ENCODE measurements at regions not wholly inside any gene's neighbourhood (a gene's known extent, or its start where the extent isn't known, plus 50 kb on each side); places are given as distances from the start of the nearest gene placed in this dataset.

DNA sequence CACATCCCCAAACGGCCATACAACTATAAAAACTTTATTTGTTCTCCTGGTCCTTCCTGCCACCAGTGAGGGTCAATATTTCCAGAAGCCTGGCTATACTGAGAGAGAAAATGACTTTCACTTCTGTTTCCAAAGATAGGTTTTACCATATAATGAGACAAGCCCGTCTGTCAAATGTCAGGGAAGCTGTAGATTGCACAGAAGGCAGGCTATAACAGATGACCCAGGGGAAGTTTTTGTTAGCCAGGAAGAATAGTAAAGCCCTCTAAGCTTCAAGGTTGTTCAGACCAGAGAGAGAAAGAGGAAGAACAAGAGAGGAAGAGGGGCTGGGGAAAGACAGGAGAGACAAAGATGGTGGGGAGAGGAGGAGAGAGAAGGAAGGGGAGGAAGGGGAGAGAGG is 217.5 kb downstream of the GBA3 start:
- Mint-ChIP-seq H3K36me3 (no peaks in the 10 kb centered on the region), H3K4me1 (no peaks in the 10 kb centered on the region), H3K27ac (no peak overlapping the region), H3K4me3 (no peak overlapping the region), H3K27me3 (ENCODE audit: low read depth) (peaks cover 13% of the 10 kb centered on the region), H3K9me3 (no peaks in the 10 kb centered on the region)
- DNase-seq (ENCODE audit: low spot score in 2 of 2, unreplicated experiment in 2 of 2), result no peak
- no peak for TF ChIP-seq CTCF (IDR thresholded peaks at IDR 0.05; ENCODE audit: unreplicated experiment)

GRCh38 chr4:22906045-22906444 is 213.3 kb downstream of the GBA3 start:
- H3K27me3 Mint-ChIP-seq (ENCODE audit: low read depth), result no peaks in the 10 kb centered on the region
- H3K9me3 Mint-ChIP-seq, result no peaks in the 10 kb centered on the region
- no peak overlapping the region for H3K4me3 Mint-ChIP-seq
- no peak for TF ChIP-seq CTCF (IDR thresholded peaks at IDR 0.05; ENCODE audit: unreplicated experiment)
- H3K36me3 Mint-ChIP-seq, result no peaks in the 10 kb centered on the region
- no peak for DNase-seq (ENCODE audit: low spot score in 2 of 2, unreplicated experiment in 2 of 2)
- H3K27ac Mint-ChIP-seq, result no peak overlapping the region
- H3K4me1 Mint-ChIP-seq, result no peaks in the 10 kb centered on the region

- peaks cover 2% of the 10 kb centered on the region for H3K27me3 Mint-ChIP-seq (ENCODE audit: low read depth)
- H3K27ac Mint-ChIP-seq, result no peak overlapping the region
- H3K4me3 Mint-ChIP-seq, result no peak overlapping the region
- no peak for DNase-seq (ENCODE audit: low spot score in 2 of 2, unreplicated experiment in 2 of 2)
- H3K9me3 Mint-ChIP-seq, result no peaks in the 10 kb centered on the region
- no peak for TF ChIP-seq CTCF (IDR thresholded peaks at IDR 0.05; ENCODE audit: unreplicated experiment)
- no peaks in the 10 kb centered on the region for H3K4me1 Mint-ChIP-seq
- no peaks in the 10 kb centered on the region for H3K36me3 Mint-ChIP-seq
These were observed 211.2 kb downstream of the GBA3 start for GRCh38 chr4:22903913-22904312.

DNA sequence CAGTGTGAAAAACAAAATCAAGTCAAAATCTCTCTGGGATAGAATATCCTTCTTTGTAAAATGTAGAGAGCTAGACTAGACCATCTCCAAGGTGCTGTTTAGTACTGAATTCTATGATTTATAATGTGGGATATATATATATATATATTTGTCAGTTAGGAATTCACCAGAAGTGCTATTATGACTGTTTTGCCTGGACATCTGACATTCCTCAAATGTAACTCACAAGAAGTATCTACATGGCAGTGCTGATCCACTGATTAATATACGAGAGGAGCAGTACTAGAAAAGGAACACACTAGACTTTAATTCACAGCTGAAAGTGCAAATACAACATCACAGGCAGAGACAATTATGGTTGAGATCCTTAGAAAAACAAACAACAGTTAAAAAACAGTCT is 208.9 kb downstream of the GBA3 start:
- Mint-ChIP-seq H3K27me3 (ENCODE audit: low read depth) (peaks cover 10% of the 10 kb centered on the region), H3K9me3 (no peaks in the 10 kb centered on the region), H3K27ac (no peak overlapping the region), H3K36me3 (no peaks in the 10 kb centered on the region), H3K4me3 (no peak overlapping the region), H3K4me1 (no peaks in the 10 kb centered on the region)
- no peak for TF ChIP-seq CTCF (IDR thresholded peaks at IDR 0.05; ENCODE audit: unreplicated experiment)
- DNase-seq (ENCODE audit: low spot score in 2 of 2, unreplicated experiment in 2 of 2), result no peak

DNA sequence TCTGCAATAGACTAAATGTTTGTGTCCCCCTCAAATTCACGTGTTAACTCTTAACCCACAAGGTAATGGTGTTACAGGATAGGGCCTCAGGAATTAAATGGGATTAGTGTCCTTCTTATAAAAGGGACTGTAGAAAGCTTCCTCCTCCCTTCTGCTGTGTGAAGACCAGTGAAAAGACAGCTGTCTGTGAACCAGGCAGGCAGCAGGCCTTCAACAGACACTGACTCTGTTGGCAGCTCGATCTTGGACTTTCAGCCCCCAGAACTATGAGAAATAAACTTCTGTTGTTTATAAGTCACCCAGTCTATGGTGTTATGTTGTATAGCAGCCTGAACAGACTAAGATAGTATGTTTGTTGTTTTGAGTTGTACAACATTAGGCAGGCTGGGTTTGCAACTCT is 208.1 kb downstream of the GBA3 start:
- H3K36me3 Mint-ChIP-seq, result no peaks in the 10 kb centered on the region
- H3K4me1 Mint-ChIP-seq, result no peaks in the 10 kb centered on the region
- no peak for TF ChIP-seq CTCF (IDR thresholded peaks at IDR 0.05; ENCODE audit: unreplicated experiment)
- no peaks in the 10 kb centered on the region for H3K9me3 Mint-ChIP-seq
- no peak for DNase-seq (ENCODE audit: low spot score in 2 of 2, unreplicated experiment in 2 of 2)
- peaks cover 13% of the 10 kb centered on the region for H3K27me3 Mint-ChIP-seq (ENCODE audit: low read depth)
- no peak overlapping the region for H3K4me3 Mint-ChIP-seq
- H3K27ac Mint-ChIP-seq, result no peak overlapping the region

DNA sequence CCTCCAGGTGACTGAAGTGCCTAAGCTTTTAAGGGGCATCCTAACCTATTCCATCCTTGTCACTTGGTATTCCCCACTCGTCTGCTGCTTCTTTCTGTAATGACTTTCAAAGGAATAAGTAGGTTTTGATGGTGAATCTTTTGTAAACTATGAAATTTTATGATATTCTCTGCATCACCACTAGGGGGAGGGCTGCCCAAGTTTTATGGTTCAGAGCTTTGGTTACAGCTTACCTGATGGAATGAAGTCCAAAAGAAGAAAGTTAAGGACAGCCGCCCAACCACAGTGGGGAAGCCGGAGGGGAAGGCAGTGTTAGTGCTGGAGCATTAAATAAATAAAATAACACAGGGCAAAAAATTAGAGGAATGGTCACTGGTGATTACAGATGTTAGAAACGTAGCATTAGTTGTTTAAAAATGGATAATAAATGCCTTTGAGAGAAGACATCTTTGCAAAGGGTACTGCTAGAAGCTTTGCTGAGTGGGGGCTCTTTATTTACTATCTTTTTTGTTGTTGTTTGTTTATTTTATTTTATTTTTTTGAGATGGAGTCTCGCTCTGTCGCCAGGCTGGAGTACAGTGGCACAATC is 204.9 kb downstream of the GBA3 start:
- no peaks in the 10 kb centered on the region for H3K9me3 Mint-ChIP-seq
- H3K27ac Mint-ChIP-seq, result no peak overlapping the region
- peaks cover 19% of the 10 kb centered on the region for H3K27me3 Mint-ChIP-seq (ENCODE audit: low read depth)
- H3K4me3 Mint-ChIP-seq, result no peak overlapping the region
- no peaks in the 10 kb centered on the region for H3K36me3 Mint-ChIP-seq
- DNase-seq (ENCODE audit: low spot score in 2 of 2, unreplicated experiment in 2 of 2), result peak in 1 of 2 experiments; percentile 49
- H3K4me1 Mint-ChIP-seq, result no peaks in the 10 kb centered on the region
- TF ChIP-seq CTCF (IDR thresholded peaks at IDR 0.05; ENCODE audit: unreplicated experiment), result peak; percentile 98

Data from mesothelial cell of epicardium (in vitro differentiated cells).